PC-3 (cell line): ENCODE measurements at regions not wholly inside any gene's neighbourhood (a gene's known extent, or its start where the extent isn't known, plus 50 kb on each side); places are given as distances from the start of the nearest gene placed in this dataset.

Source experiments
- ATAC-seq: fragments of 200-7000 bp; cut with Tn5 transposase; 2 replicates; pipeline ENCODE4 v1.9.1; 2020; ENCODE audit warnings: mild to moderate bottlenecking, moderate library complexity
- BruUV-seq: library from RNA; stranded (reverse); fragments of 400-500 nt; replicated peaks from 2 replicates; lab custom pipeline; 2021; lab: Mats Ljungman, UMichigan
- CTCF ChIA-PET: fragments of 300-600 bp; sonication (Branson Sonifier 250); formaldehyde crosslinking; loops from one replicate; lab custom pipeline; 2022; ENCODE audit warnings: antibody characterized with exemption; lab: Charles Lee
- POLR2A ChIA-PET: fragments of 300-600 bp; sonication (Branson Sonifier 250); formaldehyde crosslinking; loops from one replicate; lab custom pipeline; 2022; ENCODE audit warnings: antibody characterized with exemption; ENCODE audit not compliant: unreplicated experiment; lab: Charles Lee
- DNase-seq: peaks from one replicate; pipeline ENCODE4 v3.0.0-alpha.2; 2015
- H2AFZ ChIP-seq: fragments of 300-600 bp; sonication (generic); 2 replicates; pipeline ENCODE4 v1.6.0; 2016; ENCODE audit warnings: antibody characterized with exemption, low read length
- H3F3A ChIP-seq: fragments of 300-600 bp; sonication (generic); one replicate; pipeline ENCODE4 v1.6.0; 2017; ENCODE audit warnings: antibody characterized with exemption, low read length, control low read depth, mild to moderate bottlenecking; ENCODE audit not compliant: unreplicated experiment
- H3K27ac ChIP-seq: fragments of 300-600 bp; sonication (generic); 2 replicates; pipeline ENCODE4 v1.5.1; 2016; ENCODE audit warnings: mild to moderate bottlenecking, low read length
- H3K27me3 ChIP-seq: fragments of 300-600 bp; sonication (generic); 2 replicates; pipeline ENCODE4 v1.6.1; 2016; ENCODE audit warnings: low read length, mixed read lengths
- H3K36me3 ChIP-seq: fragments of 300-600 bp; sonication (generic); 2 replicates; pipeline ENCODE4 v1.6.1; 2016; ENCODE audit warnings: low read depth, mixed run types, low read length, mixed read lengths
- H3K4me1 ChIP-seq: fragments of 300-600 bp; sonication (generic); 2 replicates; pipeline ENCODE4 v1.5.1; 2016; ENCODE audit warnings: low read length; ENCODE audit not compliant: insufficient read depth
- H3K4me2 ChIP-seq: fragments of 300-600 bp; sonication (generic); 2 replicates; pipeline ENCODE4 v1.6.0; 2016; ENCODE audit warnings: low read length
- H3K4me3 ChIP-seq: fragments of 300-600 bp; sonication (generic); 2 replicates; pipeline ENCODE4 v1.5.1; 2016; ENCODE audit warnings: mild to moderate bottlenecking, low read length, mixed read lengths
- H3K79me2 ChIP-seq: fragments of 300-600 bp; sonication (generic); 2 replicates; pipeline ENCODE4 v1.6.1; 2017; ENCODE audit warnings: low read length, mixed read lengths
- H3K9ac ChIP-seq: fragments of 300-600 bp; sonication (generic); 2 replicates; pipeline ENCODE4 v1.6.0; 2016; ENCODE audit warnings: mild to moderate bottlenecking, low read length
- H3K9me2 ChIP-seq: fragments of 300-600 bp; sonication (generic); replicated peaks from 2 replicates; pipeline ENCODE4 v1.6.1; 2016; ENCODE audit warnings: mixed run types, low read length, mixed read lengths
- H3K9me3 ChIP-seq: fragments of 300-600 bp; sonication (generic); 2 replicates; pipeline ENCODE4 v1.6.1; 2016; ENCODE audit warnings: low read length, mixed read lengths
- H4K20me1 ChIP-seq: fragments of 300-600 bp; sonication (generic); 2 replicates; pipeline ENCODE4 v1.6.1; 2016; ENCODE audit warnings: low read length, mixed read lengths
- EZH2 ChIP-seq: fragments of 300-600 bp; sonication (generic); IDR thresholded peaks from one replicate; pipeline ENCODE4 v1.6.1; 2017; ENCODE audit warnings: antibody characterized with exemption, mild to moderate bottlenecking, low read length; ENCODE audit not compliant: unreplicated experiment
- EZH2phosphoT487 ChIP-seq: fragments of 300-600 bp; sonication (generic); IDR thresholded peaks from 2 replicates; pipeline ENCODE4 v1.6.1; 2018; ENCODE audit warnings: mild to moderate bottlenecking, antibody characterized with exemption, low read length, borderline replicate concordance
- intact Hi-C: fragments of 100-400 bp; cut with micrococcal nuclease; formaldehyde crosslinking; loops from 2 replicates; pipeline ENCODE4 v1.9.0; 2023
- TF ChIP-seq, protein P1 (sequence below): fragments of 300-600 bp; sonication (generic); conservative IDR thresholded peaks from 2 replicates; pipeline ENCODE4 v1.5.1; 2017; ENCODE audit warnings: antibody characterized with exemption, low read depth, mild to moderate bottlenecking, low read length

DNA sequence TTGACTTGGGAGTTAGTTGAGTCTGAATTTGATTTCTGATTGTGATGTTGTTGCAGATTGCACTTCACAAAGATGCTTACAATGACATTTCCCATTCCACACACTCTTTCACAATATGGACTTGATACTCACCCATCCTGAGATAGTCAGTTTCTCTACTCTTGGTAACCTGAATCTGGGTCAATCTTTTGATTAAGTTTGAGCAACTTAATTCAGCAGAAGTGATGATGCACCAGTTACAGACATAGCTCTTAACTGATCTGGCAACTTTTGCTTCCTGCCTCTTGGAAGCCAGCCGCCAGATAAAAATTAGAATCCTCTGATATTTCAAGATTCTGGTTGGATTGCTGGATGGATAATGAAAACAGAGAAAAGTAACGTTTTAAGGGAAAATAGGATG is 79.7 kb upstream of the OSMR start:
- H3K36me3 ChIP-seq: no peaks in the 10 kb centered on the region
- DNase-seq (no peak), ATAC-seq (no peak)
- no peaks in the 10 kb centered on the region for H3K27me3 ChIP-seq
- no peaks in the 10 kb centered on the region for H4K20me1 ChIP-seq
- H3K9me3 ChIP-seq: no peaks in the 10 kb centered on the region
- ChIA-PET CTCF (no interaction called here), POLR2A (no interaction called here)
- no peak overlapping the region for H3K9ac ChIP-seq
- no TSS peak for BruUV-seq
- TF ChIP-seq, protein P1, sequence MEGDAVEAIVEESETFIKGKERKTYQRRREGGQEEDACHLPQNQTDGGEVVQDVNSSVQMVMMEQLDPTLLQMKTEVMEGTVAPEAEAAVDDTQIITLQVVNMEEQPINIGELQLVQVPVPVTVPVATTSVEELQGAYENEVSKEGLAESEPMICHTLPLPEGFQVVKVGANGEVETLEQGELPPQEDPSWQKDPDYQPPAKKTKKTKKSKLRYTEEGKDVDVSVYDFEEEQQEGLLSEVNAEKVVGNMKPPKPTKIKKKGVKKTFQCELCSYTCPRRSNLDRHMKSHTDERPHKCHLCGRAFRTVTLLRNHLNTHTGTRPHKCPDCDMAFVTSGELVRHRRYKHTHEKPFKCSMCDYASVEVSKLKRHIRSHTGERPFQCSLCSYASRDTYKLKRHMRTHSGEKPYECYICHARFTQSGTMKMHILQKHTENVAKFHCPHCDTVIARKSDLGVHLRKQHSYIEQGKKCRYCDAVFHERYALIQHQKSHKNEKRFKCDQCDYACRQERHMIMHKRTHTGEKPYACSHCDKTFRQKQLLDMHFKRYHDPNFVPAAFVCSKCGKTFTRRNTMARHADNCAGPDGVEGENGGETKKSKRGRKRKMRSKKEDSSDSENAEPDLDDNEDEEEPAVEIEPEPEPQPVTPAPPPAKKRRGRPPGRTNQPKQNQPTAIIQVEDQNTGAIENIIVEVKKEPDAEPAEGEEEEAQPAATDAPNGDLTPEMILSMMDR: no peak
- TF ChIP-seq EZH2phosphoT487: no peak
- no peak for TF ChIP-seq EZH2
- H2AFZ ChIP-seq: no peak overlapping the region
- H3K9me2 ChIP-seq: 0 out of 2 replicates have a peak, but pooled peaks cover 4% of the 10 kb centered on the region
- no peaks in the 10 kb centered on the region for H3F3A ChIP-seq
- H3K4me2 ChIP-seq: no peak overlapping the region
- H3K4me3 ChIP-seq: no peak overlapping the region
- H3K27ac ChIP-seq: no peak overlapping the region
- H3K79me2 ChIP-seq: no peaks in the 10 kb centered on the region
- intact Hi-C loops: no loop called here
- H3K4me1 ChIP-seq: no peaks in the 10 kb centered on the region

DNA sequence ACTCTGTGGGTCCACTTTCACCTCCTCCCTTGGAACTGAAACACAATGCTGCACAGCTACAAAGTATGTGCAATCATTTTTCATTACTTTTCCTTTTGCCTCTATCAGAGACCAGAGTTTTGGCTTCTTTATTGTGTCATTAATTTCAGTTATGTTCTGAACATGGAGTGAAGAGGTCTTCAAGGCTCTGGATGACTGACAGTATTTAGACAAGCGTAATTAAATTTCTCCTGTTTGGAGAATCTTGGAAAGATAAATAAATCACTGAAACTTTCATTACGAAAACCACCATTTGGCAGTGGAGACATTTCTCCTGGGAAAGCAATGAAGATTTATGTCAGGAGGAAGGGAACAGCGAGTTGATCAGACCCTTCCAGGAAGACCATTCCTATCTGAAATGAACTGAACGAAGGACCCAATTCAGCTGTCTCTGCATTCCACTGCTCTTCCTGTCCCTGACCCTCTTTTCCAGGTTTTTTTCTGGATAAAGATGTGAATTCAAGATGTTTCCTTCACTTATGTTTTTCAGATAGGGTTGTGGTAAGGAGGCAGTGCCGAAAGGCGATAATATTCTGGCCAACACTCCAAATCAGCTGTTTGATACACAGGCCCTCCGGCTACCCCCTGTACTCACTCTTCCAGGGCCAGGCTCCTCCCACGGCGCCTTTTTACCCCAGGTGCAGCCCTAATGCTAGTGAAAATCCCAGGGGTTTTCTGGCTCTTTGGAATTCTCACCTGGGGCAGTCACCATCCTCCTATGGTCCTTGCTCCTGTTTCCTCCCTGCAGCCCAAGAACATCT is 77.2 kb upstream of the OSMR start:
- DNase-seq: no peak
- no TSS peak for BruUV-seq
- ATAC-seq: no peak
- H3K27ac ChIP-seq: no peak overlapping the region
- no peak overlapping the region for H3K4me3 ChIP-seq
- H4K20me1 ChIP-seq: no peaks in the 10 kb centered on the region
- H2AFZ ChIP-seq: no peak overlapping the region
- H3K9me3 ChIP-seq: no peaks in the 10 kb centered on the region
- TF ChIP-seq, protein P1: no peak
- TF ChIP-seq EZH2phosphoT487: no peak
- TF ChIP-seq EZH2: no peak
- 0 out of 2 replicates have a peak, but pooled peaks cover 4% of the 10 kb centered on the region for H3K9me2 ChIP-seq
- no peaks in the 10 kb centered on the region for H3K27me3 ChIP-seq
- no peaks in the 10 kb centered on the region for H3F3A ChIP-seq
- H3K36me3 ChIP-seq: no peaks in the 10 kb centered on the region
- H3K4me2 ChIP-seq: no peak overlapping the region
- CTCF ChIA-PET: no interaction called here
- H3K79me2 ChIP-seq: no peaks in the 10 kb centered on the region
- no peaks in the 10 kb centered on the region for H3K4me1 ChIP-seq
- intact Hi-C loops: no loop called here
- POLR2A ChIA-PET: interaction anchor here (0.7 kb wide), 1 partner anchor 12 kb away, joined by 9 read pairs; no protein-coding TSS in a partner anchor
- H3K9ac ChIP-seq: no peak overlapping the region

DNA sequence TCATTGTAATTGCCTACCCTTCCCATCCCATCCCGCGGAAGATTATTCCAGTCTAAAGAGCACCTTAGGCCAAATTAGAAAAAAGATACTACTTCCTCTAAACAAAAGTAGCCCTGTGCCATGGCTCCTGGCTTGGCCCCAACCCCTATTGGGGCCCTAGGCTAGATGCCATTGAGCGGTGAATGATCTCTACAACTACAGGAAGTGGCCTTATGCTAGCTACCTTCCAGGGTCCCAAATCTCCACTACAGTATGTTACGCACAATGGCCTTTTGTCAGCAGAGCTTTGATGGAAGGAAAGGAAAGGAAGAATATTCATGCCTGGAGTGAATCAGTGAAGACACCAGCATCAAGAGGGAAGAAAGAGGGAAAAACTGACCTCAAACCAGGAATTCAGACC is 73.3 kb upstream of the OSMR start:
- no peak for DNase-seq
- no peak overlapping the region for H3K4me2 ChIP-seq
- no peak overlapping the region for H3K4me3 ChIP-seq
- H3K36me3 ChIP-seq: no peaks in the 10 kb centered on the region
- no peaks in the 10 kb centered on the region for H3K9me3 ChIP-seq
- H3K9ac ChIP-seq: no peak overlapping the region
- TF ChIP-seq, protein P1: no peak
- TF ChIP-seq EZH2 (no peak), EZH2phosphoT487 (no peak)
- H3F3A ChIP-seq: no peaks in the 10 kb centered on the region
- no peaks in the 10 kb centered on the region for H3K9me2 ChIP-seq
- ChIA-PET CTCF (no interaction called here), POLR2A (no interaction called here)
- no peaks in the 10 kb centered on the region for H3K79me2 ChIP-seq
- intact Hi-C loops: no loop called here
- H3K27ac ChIP-seq: no peak overlapping the region
- BruUV-seq: no TSS peak
- H3K27me3 ChIP-seq: no peaks in the 10 kb centered on the region
- no peaks in the 10 kb centered on the region for H4K20me1 ChIP-seq
- H2AFZ ChIP-seq: no peak overlapping the region
- H3K4me1 ChIP-seq: no peaks in the 10 kb centered on the region
- ATAC-seq: no peak
